Panc1 (cell line): ENCODE measurements at regions not wholly inside any gene's neighbourhood (a gene's known extent, or its start where the extent isn't known, plus 50 kb on each side); places are given as distances from the start of the nearest gene placed in this dataset.

Experiments used
- CTCF ChIP-seq: fragments of 450-650 bp; IDR thresholded peaks from 2 replicates; pipeline ENCODE4 v1.5.1; 2017; ENCODE audit warnings: mild to moderate bottlenecking
- POLR2AphosphoS5 ChIP-seq: IDR thresholded peaks from 2 replicates; pipeline ENCODE4 v1.6.1; 2012; ENCODE audit warnings: mild to moderate bottlenecking, low read depth, low read length, moderate library complexity
- REST ChIP-seq, 2 experiments: IDR thresholded peaks; 2 replicates each; pipeline ENCODE4 v1.6.1; 2011 to 2012; ENCODE audit warnings: low read depth in 2 of 2, control low read depth in 1 of 2, low read length in 1 of 2, mild to moderate bottlenecking in 1 of 2, moderate library complexity in 1 of 2; ENCODE audit not compliant: insufficient read depth in 1 of 2
- SIN3A ChIP-seq: IDR thresholded peaks from 2 replicates; pipeline ENCODE4 v1.6.1; 2012; ENCODE audit warnings: low read depth, mild to moderate bottlenecking, low read length, moderate library complexity, borderline replicate concordance; ENCODE audit not compliant: insufficient read depth
- TCF7L2 ChIP-seq: IDR thresholded peaks from 2 replicates; pipeline ENCODE4 v1.6.1; 2011; ENCODE audit warnings: mild to moderate bottlenecking, low read depth, low read length, inconsistent platforms

- TF ChIP-seq CTCF (no peak), POLR2AphosphoS5 (no peak), SIN3A (no peak), REST (IDR thresholded peaks at IDR 0.05; ENCODE audit: insufficient read depth in 1 of 2, low read depth in 2 of 2, low read length in 1 of 2) (no peak), TCF7L2 (no peak)
Observed at GRCh38 chr4:148680884-148681283, 238.7 kb upstream of the NR3C2 start.
